Liver (tissue), 8 donors: ENCODE measurements at regions not wholly inside any gene's neighbourhood (a gene's known extent, or its start where the extent isn't known, plus 50 kb on each side); places are given as distances from the start of the nearest gene placed in this dataset.

Experiments used
- DNase-seq: peaks from one replicate; pipeline ENCODE4 v3.0.0-alpha.2; 2017; ENCODE audit warnings: low spot score
- H3K27ac ChIP-seq, 2 donors: one replicate each; pipeline ENCODE4 v1.7.0; 2013; ENCODE audit warnings: inconsistent platforms in 2 of 2, low read length in 2 of 2, control low read depth in 1 of 2, low read depth in 1 of 2, mild to moderate bottlenecking in 1 of 2
- H3K27me3 ChIP-seq, 4 donors: one replicate each; pipeline versions ENCODE4 v1.6.1 to v1.7.0; 2013; ENCODE audit warnings: low read length in 3 of 4, inconsistent platforms in 1 of 4, mild to moderate bottlenecking in 1 of 4, moderate library complexity in 1 of 4; ENCODE audit not compliant: control insufficient read depth in 4 of 4, insufficient read depth in 4 of 4
- H3K36me3 ChIP-seq, 4 donors: one replicate each; pipeline versions ENCODE4 v1.6.1 to v1.7.0; 2013; ENCODE audit warnings: low read length in 3 of 4, mild to moderate bottlenecking in 3 of 4, low read depth in 1 of 4, moderate library complexity in 1 of 4; ENCODE audit not compliant: control insufficient read depth in 4 of 4, insufficient read depth in 3 of 4
- H3K4me1 ChIP-seq, 4 donors: one replicate each; pipeline versions ENCODE4 v1.6.1 to v1.7.0; 2013; ENCODE audit warnings: low read length in 3 of 4, mild to moderate bottlenecking in 3 of 4, moderate library complexity in 1 of 4; ENCODE audit not compliant: control insufficient read depth in 4 of 4, insufficient read depth in 4 of 4
- H3K4me3 ChIP-seq, 3 donors: one replicate each; pipeline versions ENCODE4 v1.6.1 to v1.7.0; 2013; ENCODE audit warnings: low read length in 3 of 3, control low read depth in 1 of 3, low read depth in 1 of 3, mild to moderate bottlenecking in 1 of 3
- H3K9ac ChIP-seq, 2 donors: one replicate each; pipeline ENCODE4 v1.7.0; 2013; ENCODE audit warnings: low read length in 2 of 2, mild to moderate bottlenecking in 2 of 2, moderate library complexity in 2 of 2, control low read depth in 1 of 2, low read depth in 1 of 2
- H3K9me3 ChIP-seq, 4 donors: one replicate each; pipeline versions ENCODE4 v1.6.1 to v1.7.0; 2013; ENCODE audit warnings: low read length in 3 of 4; ENCODE audit not compliant: control insufficient read depth in 4 of 4
- ATF3 ChIP-seq: IDR thresholded peaks from 2 replicates; pipeline ENCODE4 v1.6.1; 2016; ENCODE audit warnings: antibody characterized with exemption
- CTCF ChIP-seq: fragments of 150-350 bp; IDR thresholded peaks from 2 replicates; pipeline ENCODE4 v1.5.1; 2017; ENCODE audit warnings: improper control_type of control experiment, low read depth, low read length; ENCODE audit not compliant: missing input control
- EGR1 ChIP-seq, 2 donors: IDR thresholded peaks; 2 replicates each; pipeline ENCODE4 v1.6.1; 2016 to 2018; ENCODE audit warnings: antibody characterized with exemption in 2 of 2, low read depth in 2 of 2
- FOXA1 ChIP-seq: IDR thresholded peaks from 2 replicates; pipeline ENCODE4 v1.6.1; 2016; ENCODE audit warnings: antibody characterized with exemption
- FOXA2 ChIP-seq: IDR thresholded peaks from 2 replicates; pipeline ENCODE4 v1.6.1; 2016; ENCODE audit warnings: antibody characterized with exemption
- HNF4A ChIP-seq, 2 donors: conservative IDR thresholded peaks; 2 replicates each; pipeline ENCODE4 v1.6.1; 2016; ENCODE audit warnings: antibody characterized with exemption in 2 of 2, mild to moderate bottlenecking in 2 of 2
- HNF4G ChIP-seq: IDR thresholded peaks from 2 replicates; pipeline ENCODE4 v1.6.1; 2016; ENCODE audit warnings: antibody characterized with exemption
- JUND ChIP-seq, 2 donors: IDR thresholded peaks; 2 replicates each; pipeline ENCODE4 v1.6.1; 2016; ENCODE audit warnings: antibody characterized with exemption in 2 of 2
- NR2F2 ChIP-seq: IDR thresholded peaks from 2 replicates; pipeline ENCODE4 v1.6.1; 2016; ENCODE audit warnings: antibody characterized with exemption
- RAD21 ChIP-seq, 2 donors: IDR thresholded peaks; 2 replicates each; pipeline ENCODE4 v1.6.1; 2016; ENCODE audit warnings: antibody characterized with exemption in 2 of 2, mild to moderate bottlenecking in 2 of 2
- REST ChIP-seq: IDR thresholded peaks from 2 replicates; pipeline ENCODE4 v1.6.1; 2016; ENCODE audit warnings: antibody characterized with exemption, mild to moderate bottlenecking
- RXRA ChIP-seq, 2 donors: IDR thresholded peaks; 2 replicates each; pipeline ENCODE4 v1.6.1; 2017 to 2018; ENCODE audit warnings: antibody characterized with exemption in 2 of 2, mild to moderate bottlenecking in 1 of 2
- SP1 ChIP-seq: IDR thresholded peaks from 2 replicates; pipeline ENCODE4 v1.6.1; 2018; ENCODE audit warnings: antibody characterized with exemption, mild to moderate bottlenecking
- TAF1 ChIP-seq: conservative IDR thresholded peaks from 2 replicates; pipeline ENCODE4 v1.6.1; 2016; ENCODE audit warnings: antibody characterized with exemption, mild to moderate bottlenecking
- YY1 ChIP-seq: IDR thresholded peaks from 2 replicates; pipeline ENCODE4 v1.6.1; 2016; ENCODE audit warnings: antibody characterized with exemption, mild to moderate bottlenecking
- WGBS: extraction: QIAGEN DNeasy Blood & Tissue Kit; methylation state at CpG from one replicate; pipeline ENCODE4 v1.1.7; 2013; 5-methylcytosine and 5-hydroxymethylcytosine counted together
- TF ChIP-seq, protein P1 (sequence below): IDR thresholded peaks from 2 replicates; pipeline ENCODE4 v1.6.1; 2016; ENCODE audit warnings: antibody characterized with exemption
- donor health status: healthy.
- donor health status: healthy.
- donor health status: healthy.
- donor health status: healthy.
- donor health status: healthy.

- Histone ChIP-seq H3K9me3 (no peaks in the 10 kb centered on the region), H3K4me3 (no peak overlapping the region), H3K27ac (no peak overlapping the region), H3K36me3 (no peaks in the 10 kb centered on the region), H3K27me3 (no peaks in the 10 kb centered on the region), H3K4me1 (no peaks in the 10 kb centered on the region), H3K9ac (no peak overlapping the region)
- WGBS: 11% methylated on average over 1 of the region's 1 CpG
- TF ChIP-seq SP1: no peak
- no peak for TF ChIP-seq FOXA1
- TF ChIP-seq YY1: no peak
- no peak for TF ChIP-seq HNF4G
- no peak for TF ChIP-seq HNF4A (conservative IDR thresholded peaks at IDR 0.05)
- no peak for TF ChIP-seq JUND (IDR thresholded peaks at IDR 0.05)
- no peak for TF ChIP-seq ATF3
- no peak for TF ChIP-seq RAD21 (IDR thresholded peaks at IDR 0.05)
- TF ChIP-seq FOXA2: no peak
- TF ChIP-seq RXRA (IDR thresholded peaks at IDR 0.05): no peak
- TF ChIP-seq TAF1: no peak
- TF ChIP-seq EGR1 (IDR thresholded peaks at IDR 0.05; ENCODE audit: low read depth in 2 of 2): no peak
- no peak for TF ChIP-seq REST
- no peak for TF ChIP-seq NR2F2
- no peak for TF ChIP-seq CTCF
- TF ChIP-seq, protein P1, sequence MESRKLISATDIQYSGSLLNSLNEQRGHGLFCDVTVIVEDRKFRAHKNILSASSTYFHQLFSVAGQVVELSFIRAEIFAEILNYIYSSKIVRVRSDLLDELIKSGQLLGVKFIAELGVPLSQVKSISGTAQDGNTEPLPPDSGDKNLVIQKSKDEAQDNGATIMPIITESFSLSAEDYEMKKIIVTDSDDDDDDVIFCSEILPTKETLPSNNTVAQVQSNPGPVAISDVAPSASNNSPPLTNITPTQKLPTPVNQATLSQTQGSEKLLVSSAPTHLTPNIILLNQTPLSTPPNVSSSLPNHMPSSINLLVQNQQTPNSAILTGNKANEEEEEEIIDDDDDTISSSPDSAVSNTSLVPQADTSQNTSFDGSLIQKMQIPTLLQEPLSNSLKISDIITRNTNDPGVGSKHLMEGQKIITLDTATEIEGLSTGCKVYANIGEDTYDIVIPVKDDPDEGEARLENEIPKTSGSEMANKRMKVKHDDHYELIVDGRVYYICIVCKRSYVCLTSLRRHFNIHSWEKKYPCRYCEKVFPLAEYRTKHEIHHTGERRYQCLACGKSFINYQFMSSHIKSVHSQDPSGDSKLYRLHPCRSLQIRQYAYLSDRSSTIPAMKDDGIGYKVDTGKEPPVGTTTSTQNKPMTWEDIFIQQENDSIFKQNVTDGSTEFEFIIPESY: no peak
- DNase-seq: no peak
These were observed 340.7 kb upstream of the ARX start for GRCh38 chrX:25356456-25356855.

DNA sequence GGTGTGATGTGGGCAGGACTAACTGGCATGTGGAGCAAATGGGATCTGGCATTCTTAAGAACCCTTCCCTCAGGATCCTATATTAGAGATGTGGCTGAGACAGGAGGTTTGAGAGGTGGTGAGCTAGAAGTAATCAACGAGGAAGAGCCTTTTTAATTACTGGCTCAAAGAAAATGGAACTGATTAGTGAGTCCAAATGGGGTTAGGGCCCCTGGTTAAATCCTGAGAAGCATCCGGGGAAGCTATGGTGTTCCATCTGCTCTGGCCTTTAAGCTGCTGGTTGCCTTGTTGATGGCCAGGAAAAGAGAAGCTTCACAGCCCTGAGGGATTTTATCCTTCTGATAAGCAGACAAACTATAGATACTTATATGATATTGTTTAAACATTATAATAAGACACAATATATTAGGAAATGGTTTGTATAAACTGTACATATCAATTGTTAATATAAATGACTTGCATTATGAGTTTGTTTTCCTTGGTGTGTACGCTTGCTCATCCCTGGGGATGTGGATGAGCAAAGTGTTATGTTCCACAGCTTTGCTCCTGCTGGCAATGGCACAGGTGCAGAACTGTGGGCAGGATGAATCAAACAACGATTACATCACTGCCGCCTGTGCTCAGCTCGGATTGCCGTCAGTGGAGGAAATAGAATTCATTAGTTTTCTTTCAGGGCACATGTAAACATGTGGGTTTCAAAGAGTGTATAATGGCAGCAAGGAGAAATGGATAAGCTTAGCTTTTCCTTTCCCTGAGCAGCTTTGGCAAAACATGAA lies 328.6 kb upstream of the ARX start:
- H3K36me3 ChIP-seq: no peaks in the 10 kb centered on the region
- no peaks in the 10 kb centered on the region for H3K27me3 ChIP-seq
- no peak overlapping the region for H3K9ac ChIP-seq
- no peak for DNase-seq
- H3K4me3 ChIP-seq: no peak overlapping the region
- WGBS: 60% methylated on average over 7 of the region's 7 CpGs
- no peak for TF ChIP-seq HNF4A (conservative IDR thresholded peaks at IDR 0.05)
- H3K27ac ChIP-seq: no peak overlapping the region
- no peaks in the 10 kb centered on the region for H3K4me1 ChIP-seq
- no peaks in the 10 kb centered on the region for H3K9me3 ChIP-seq
